GM21717 (cell line): ENCODE measurements at regions not wholly inside any gene's neighbourhood (a gene's known extent, or its start where the extent isn't known, plus 50 kb on each side); places are given as distances from the start of the nearest gene placed in this dataset.

ENCODE experiments used
- ATAC-seq: cut with Tn5 transposase; IDR thresholded peaks from one replicate; pipeline ENCODE4 v1.9.1; 2021; ENCODE audit warnings: mild to moderate bottlenecking, moderate library complexity; ENCODE audit not compliant: unreplicated experiment

DNA sequence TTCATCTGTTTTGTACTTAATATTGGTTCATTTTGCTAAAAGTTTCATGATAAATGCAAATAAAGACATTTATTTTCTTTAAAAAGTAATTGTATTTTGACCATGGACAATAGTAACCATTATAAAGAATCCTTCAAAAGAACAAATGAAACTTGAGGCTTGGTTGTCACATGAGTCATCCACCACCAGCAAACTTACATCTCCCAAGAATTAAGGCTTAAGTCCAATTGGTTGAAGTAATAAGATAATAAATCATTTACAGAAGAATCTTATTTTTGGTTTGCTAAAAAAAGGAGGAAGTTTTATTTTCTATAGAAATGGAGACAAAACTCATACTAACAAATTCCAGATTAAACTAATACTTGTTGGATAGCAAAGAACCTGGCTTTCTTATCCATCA is 84.8 kb upstream of the KITLG start:
- ATAC-seq = no peak

GRCh38 chr12:88662961-88663360 is 82.7 kb upstream of the KITLG start:
- ATAC-seq = no peak

DNA sequence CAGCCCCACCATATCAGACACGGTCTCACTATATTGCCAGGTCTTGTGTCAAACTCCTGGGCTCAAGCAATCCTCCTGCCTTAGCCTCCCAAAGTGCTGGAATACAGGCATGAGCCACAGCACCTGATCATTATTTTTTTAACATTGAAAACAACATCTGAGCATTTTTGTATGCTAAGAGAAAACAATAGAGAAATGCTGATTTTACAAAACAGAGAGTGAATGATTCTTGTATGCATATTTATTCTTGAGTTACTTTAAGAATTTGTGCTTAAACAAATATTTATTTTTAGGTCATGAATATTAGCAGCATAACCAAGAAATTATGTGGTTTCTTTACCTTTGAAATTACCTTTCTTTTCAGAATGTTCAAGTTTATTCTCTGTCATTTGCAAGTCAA is 81.8 kb upstream of the KITLG start:
- ATAC-seq = no peak

GRCh38 chr12:88658009-88658408 is 77.7 kb upstream of the KITLG start:
- no peak for ATAC-seq

DNA sequence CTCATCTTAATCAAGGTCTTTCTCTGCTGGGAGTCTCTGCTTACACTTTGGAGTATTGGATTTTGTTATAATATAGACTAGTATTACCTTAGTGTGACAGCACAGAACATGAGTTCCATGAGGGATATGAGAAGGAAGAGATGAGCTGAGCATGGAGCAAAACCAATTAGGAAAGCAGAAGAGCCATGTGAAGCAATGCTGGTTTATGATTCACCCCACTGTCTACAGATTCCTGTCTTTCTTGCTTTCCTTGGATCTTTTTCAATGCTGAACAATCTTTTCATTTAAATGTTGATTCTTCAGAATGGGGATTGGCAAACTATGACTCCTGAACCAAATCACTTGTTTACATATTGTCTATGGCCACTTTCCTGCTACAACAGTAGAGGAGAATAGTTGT is 70.4 kb upstream of the KITLG start:
- no peak for ATAC-seq

DNA sequence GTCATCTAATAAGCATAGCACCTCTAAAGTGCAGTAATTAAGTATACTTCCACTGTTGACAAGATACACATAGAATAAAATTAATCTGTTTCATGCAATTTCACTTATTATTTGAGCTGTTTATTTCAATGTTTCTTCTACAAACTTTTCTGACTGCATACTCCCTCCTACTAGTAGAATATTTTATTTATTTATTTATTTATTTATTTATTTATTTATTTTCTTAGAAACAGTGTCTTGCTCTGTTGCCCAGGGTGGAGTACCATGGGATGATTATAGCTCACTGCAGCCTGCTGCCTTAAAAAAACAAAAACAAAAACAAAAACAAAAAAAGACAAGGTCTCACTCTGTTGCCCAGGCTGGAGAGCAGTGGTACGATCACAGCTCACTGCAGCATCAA is 68.4 kb upstream of the KITLG start:
- no peak for ATAC-seq

DNA sequence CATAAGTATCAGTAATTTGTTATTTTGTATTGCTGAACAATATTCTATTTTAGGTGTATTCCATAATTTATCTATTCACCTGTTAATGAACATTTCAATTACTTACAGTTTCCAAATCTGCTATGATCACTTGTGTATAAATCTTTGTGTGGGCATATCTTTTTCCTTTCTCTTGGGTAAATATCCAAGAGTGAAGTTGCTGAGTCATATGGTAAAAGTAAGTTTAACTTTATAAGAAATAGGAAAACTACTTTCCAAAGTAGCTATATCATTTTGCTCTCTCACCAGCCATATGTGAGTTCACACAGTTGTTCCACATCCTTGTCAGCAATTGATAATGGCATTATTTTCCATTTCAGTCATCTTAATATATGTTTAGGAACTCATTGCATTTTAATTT is 66.6 kb upstream of the KITLG start:
- ATAC-seq = no peak

DNA sequence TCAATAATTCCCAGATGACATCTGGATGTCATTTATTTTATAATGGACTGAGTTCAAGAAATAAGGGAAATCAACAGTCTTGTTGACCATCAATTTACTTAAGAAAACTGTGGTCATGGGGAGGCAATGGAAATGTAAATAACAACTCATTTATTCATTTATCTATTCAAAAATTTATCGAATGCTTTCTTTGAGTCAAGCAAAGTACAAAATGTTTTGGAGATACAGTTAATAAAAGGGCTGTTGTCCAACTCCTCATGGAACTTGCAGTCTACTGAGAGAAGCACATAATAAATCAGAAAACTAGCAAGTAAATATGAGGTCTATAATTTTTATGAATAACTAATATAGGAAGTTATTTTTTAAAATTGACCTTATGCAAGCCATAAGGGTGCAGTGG is 65.5 kb upstream of the KITLG start:
- no peak for ATAC-seq

GRCh38 chr12:88644946-88645702 is 64.9 kb upstream of the KITLG start:
- no peak for ATAC-seq

DNA sequence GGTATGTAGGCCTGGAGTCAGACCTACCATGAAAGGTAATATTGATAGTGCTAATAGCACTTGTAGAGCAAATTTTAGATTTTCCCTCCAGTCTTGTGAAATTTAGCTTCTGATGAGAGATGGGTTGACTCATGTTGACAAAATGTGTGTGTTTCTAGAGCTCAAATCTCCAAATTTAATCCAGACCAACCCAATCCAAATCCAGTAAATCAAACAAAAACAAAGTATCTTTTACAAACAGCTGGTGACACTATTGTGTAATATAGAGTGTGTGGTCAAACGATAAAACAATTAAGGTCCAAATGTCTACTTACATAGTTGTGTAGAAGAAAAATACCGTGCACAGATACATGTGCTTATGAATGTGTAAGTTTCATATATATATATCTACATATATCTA is 63.4 kb upstream of the KITLG start:
- no peak for ATAC-seq

DNA sequence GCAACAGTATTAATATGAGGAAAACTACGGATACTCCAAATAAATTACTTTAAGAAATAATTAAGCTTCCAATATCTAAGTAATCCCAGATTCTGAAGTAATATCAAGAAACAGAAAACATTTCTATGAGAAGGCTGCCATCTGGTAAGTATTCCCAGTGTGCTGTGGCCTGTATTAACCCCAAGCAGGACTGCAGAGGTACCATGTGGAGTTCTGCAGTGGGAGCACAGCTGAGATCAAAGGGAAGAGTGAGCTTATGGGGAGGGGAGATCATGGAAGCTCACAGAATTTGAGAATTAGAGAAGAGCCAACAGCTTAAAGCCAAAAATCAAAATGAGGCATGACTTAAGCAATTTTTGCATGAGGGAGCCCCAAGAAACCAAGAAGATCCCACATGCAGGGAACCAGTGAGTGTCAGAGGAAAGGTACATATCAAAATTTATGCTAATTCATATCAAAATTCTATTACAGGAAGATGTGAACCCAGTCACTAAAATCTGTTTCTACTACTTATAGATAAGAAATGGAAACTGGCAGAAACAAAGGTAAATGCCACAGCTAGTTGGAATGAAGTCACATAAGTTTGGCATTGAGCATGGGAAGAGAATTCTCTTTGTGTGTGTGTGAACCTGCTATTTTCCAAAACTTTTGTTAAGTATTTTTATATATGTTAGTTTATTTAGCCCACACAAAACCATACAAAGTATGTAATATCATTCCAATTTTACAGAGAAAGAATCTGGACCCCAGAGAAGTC is 62.6 kb upstream of the KITLG start:
- no peak for ATAC-seq

GRCh38 chr12:88638966-88639760 is 58.9 kb upstream of the KITLG start:
- ATAC-seq = no peak

DNA sequence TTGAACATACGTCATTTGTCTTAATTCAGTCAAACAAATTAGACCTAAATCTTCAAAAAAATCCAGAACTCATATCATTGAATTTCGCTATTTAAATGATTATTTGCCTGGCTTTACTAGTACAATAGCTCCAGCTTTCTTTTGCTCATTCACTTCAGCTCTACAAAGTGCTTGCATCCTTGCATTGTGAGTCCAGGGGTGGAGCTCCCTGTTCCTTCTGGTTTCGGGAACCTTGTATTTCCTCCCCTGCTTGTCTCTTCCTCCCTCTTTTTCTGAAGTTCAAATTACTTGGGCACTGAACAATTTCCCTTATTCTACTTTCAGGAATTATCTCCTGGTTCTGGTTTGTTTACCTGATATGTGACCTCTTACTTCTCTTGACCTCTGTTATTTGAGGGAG is 58.1 kb upstream of the KITLG start:
- ATAC-seq = no peak

DNA sequence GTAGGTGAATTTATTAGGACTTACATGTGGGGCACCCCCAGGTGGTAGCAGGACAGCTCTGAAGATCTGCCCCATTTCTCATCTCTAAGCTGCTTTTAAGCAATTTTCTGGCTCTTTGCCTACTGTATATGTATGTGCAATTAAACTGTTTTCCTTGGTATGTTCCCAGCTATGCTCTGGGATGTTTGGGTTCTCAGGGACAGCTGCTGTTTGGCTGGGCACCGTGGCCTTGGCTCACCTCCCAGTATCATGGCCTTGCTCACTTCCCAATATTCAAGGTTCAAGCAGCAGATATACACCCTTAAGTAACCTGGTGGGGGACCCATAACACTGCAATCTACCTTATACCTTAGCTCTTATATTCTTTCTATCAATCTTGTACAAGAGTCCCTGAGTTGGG is 53.7 kb upstream of the KITLG start:
- no peak for ATAC-seq

GRCh38 chr12:88633312-88633711 is 53.0 kb upstream of the KITLG start:
- ATAC-seq = no peak

- no peak for ATAC-seq
Observed at GRCh38 chr12:88630561-88630960, 50.3 kb upstream of the KITLG start.
